C4-2B (cell line): ENCODE measurements at regions not wholly inside any gene's neighbourhood (a gene's known extent, or its start where the extent isn't known, plus 50 kb on each side); places are given as distances from the start of the nearest gene placed in this dataset.

Experiments used
- ZFX ChIP-seq: fragments of 450-650 bp; IDR thresholded peaks from 2 replicates; pipeline ENCODE4 v1.6.1; 2017
- TF ChIP-seq, protein P1 (sequence below): fragments of 450-650 bp; conservative IDR thresholded peaks from 2 replicates; pipeline ENCODE4 v1.5.1; 2017; ENCODE audit warnings: mild to moderate bottlenecking

DNA sequence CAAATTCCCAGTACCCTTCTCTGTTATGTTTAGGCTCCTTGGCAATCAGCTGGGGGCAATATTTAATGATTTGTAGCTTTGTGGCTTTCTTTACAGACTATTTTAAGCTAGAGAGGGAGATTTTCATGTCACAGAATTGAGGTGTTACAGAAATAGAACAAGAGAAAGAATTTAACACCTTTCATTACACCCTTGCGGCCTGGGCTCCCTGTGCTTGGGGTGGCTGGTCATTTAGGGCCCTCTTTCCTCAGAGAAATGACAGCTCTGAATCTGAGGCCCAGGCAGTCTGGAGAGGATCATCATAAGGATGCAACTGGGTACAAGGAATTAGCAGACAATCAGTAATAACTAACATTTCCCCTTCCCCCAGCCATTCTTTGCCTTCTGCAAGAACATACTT lies 104.5 kb upstream of the INTU start:
- TF ChIP-seq, protein P1, sequence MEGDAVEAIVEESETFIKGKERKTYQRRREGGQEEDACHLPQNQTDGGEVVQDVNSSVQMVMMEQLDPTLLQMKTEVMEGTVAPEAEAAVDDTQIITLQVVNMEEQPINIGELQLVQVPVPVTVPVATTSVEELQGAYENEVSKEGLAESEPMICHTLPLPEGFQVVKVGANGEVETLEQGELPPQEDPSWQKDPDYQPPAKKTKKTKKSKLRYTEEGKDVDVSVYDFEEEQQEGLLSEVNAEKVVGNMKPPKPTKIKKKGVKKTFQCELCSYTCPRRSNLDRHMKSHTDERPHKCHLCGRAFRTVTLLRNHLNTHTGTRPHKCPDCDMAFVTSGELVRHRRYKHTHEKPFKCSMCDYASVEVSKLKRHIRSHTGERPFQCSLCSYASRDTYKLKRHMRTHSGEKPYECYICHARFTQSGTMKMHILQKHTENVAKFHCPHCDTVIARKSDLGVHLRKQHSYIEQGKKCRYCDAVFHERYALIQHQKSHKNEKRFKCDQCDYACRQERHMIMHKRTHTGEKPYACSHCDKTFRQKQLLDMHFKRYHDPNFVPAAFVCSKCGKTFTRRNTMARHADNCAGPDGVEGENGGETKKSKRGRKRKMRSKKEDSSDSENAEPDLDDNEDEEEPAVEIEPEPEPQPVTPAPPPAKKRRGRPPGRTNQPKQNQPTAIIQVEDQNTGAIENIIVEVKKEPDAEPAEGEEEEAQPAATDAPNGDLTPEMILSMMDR: no peak
- TF ChIP-seq ZFX: no peak
